Kidney epithelial cell (primary cell): ENCODE measurements at regions not wholly inside any gene's neighbourhood (a gene's known extent, or its start where the extent isn't known, plus 50 kb on each side); places are given as distances from the start of the nearest gene placed in this dataset.
"Not testable (repeated sequence)": the region's sequence is repeated elsewhere in the genome, so short reads cannot be mapped to it uniquely, and the experiment has no call there.

Experiments used
- DNase-seq: peaks from one replicate; pipeline ENCODE4 v3.0.0-alpha.2; 2010; ENCODE audit warnings: low read depth
- H3K27me3 ChIP-seq: 2 replicates; pipeline ENCODE4 v1.6.0; 2011; ENCODE audit warnings: low read length; ENCODE audit not compliant: control insufficient read depth, insufficient read depth
- H3K36me3 ChIP-seq: 2 replicates; pipeline ENCODE4 v1.5.1; 2011; ENCODE audit warnings: low read length; ENCODE audit not compliant: control insufficient read depth, insufficient read depth
- H3K4me3 ChIP-seq: 2 replicates; pipeline ENCODE4 v1.5.1; 2011; ENCODE audit warnings: low read depth, mild to moderate bottlenecking, control low read depth, low read length
- CTCF ChIP-seq: IDR thresholded peaks from 2 replicates; pipeline ENCODE4 v1.5.1; 2011; ENCODE audit warnings: mild to moderate bottlenecking, moderate library complexity, low read length, control low read depth, inconsistent platforms; ENCODE audit not compliant: insufficient read depth, poor library complexity, severe bottlenecking

- DNase-seq, H3K36me3 ChIP-seq, H3K27me3 ChIP-seq, H3K4me3 ChIP-seq: not testable (repeated sequence)
Observed at GRCh38 chr13:86253497-86253896, 454.3 kb upstream of the SLITRK6 start.

GRCh38 chr13:86255820-86256219 lies 456.6 kb upstream of the SLITRK6 start:
- not testable (repeated sequence) for H3K27me3 ChIP-seq, DNase-seq, H3K36me3 ChIP-seq, H3K4me3 ChIP-seq

- no peaks in the 10 kb centered on the region for H3K36me3 ChIP-seq
- TF ChIP-seq CTCF, result no peak
- DNase-seq, result no peak
- no peak overlapping the region for H3K4me3 ChIP-seq
- no peaks in the 10 kb centered on the region for H3K27me3 ChIP-seq
Observed at GRCh38 chr13:86269511-86269910, 470.3 kb upstream of the SLITRK6 start.

- no peak for TF ChIP-seq CTCF
- H3K36me3 ChIP-seq, result no peaks in the 10 kb centered on the region
- H3K4me3 ChIP-seq, result no peak overlapping the region
- DNase-seq, result peak; percentile 50
- H3K27me3 ChIP-seq, result no peaks in the 10 kb centered on the region
Observed at GRCh38 chr13:86282442-86282841, 483.2 kb upstream of the SLITRK6 start.

- no peak overlapping the region for H3K4me3 ChIP-seq
- DNase-seq, result no peak
- no peaks in the 10 kb centered on the region for H3K36me3 ChIP-seq
- no peak for TF ChIP-seq CTCF
- no peaks in the 10 kb centered on the region for H3K27me3 ChIP-seq
Observed at GRCh38 chr13:86283031-86283430, 483.8 kb upstream of the SLITRK6 start.

GRCh38 chr13:86298725-86299124 lies 499.5 kb upstream of the SLITRK6 start:
- no peak for TF ChIP-seq CTCF
- H3K4me3 ChIP-seq, result no peak overlapping the region
- H3K27me3 ChIP-seq, result no peaks in the 10 kb centered on the region
- DNase-seq, result peak; percentile 1
- no peaks in the 10 kb centered on the region for H3K36me3 ChIP-seq

GRCh38 chr13:86299128-86299527 lies 499.9 kb upstream of the SLITRK6 start:
- no peak for DNase-seq
- H3K4me3 ChIP-seq, result no peak overlapping the region
- no peak for TF ChIP-seq CTCF
- H3K27me3 ChIP-seq, result no peaks in the 10 kb centered on the region
- H3K36me3 ChIP-seq, result no peaks in the 10 kb centered on the region
